ENCODE measurements at regions not wholly inside any gene's neighbourhood (a gene's known extent, or its start where the extent isn't known, plus 50 kb on each side); places are given as distances from the start of the nearest gene placed in this dataset.

GRCh38 chr20:48326434-48326691, 501.4 kb downstream of the PREX1 start:
- intact Hi-C loops (cut with micrococcal nuclease) = no loop called here
- DNase-seq (ENCODE audit: unreplicated experiment) = no peak
- no peak overlapping the region for H3K27ac Mint-ChIP-seq (ENCODE audit: low read depth, unreplicated experiment)
- no peaks in the 10 kb centered on the region for H3K4me1 Mint-ChIP-seq (ENCODE audit: insufficient read depth, unreplicated experiment)
- no peaks in the 10 kb centered on the region for H3K36me3 Mint-ChIP-seq (ENCODE audit: insufficient read depth, unreplicated experiment)
- no peaks in the 10 kb centered on the region for H3K9me3 Mint-ChIP-seq (ENCODE audit: unreplicated experiment)
- TF ChIP-seq CTCF (IDR thresholded peaks at IDR 0.05; ENCODE audit: unreplicated experiment) = no peak
- H3K4me3 Mint-ChIP-seq (ENCODE audit: unreplicated experiment) = no peak overlapping the region
- ChIA-PET POLR2A (no interaction called here), CTCF (no interaction called here)
- no TSS peak for BruUV-seq (replicated peaks)
- H3K27me3 Mint-ChIP-seq (ENCODE audit: insufficient read depth, unreplicated experiment) = peaks cover 88% of the 10 kb centered on the region

- TF ChIP-seq CTCF (IDR thresholded peaks at IDR 0.05; ENCODE audit: unreplicated experiment) = no peak
- Mint-ChIP-seq H3K27me3 (ENCODE audit: insufficient read depth, unreplicated experiment) (peaks cover 84% of the 10 kb centered on the region), H3K36me3 (ENCODE audit: insufficient read depth, unreplicated experiment) (no peaks in the 10 kb centered on the region), H3K9me3 (ENCODE audit: unreplicated experiment) (no peaks in the 10 kb centered on the region), H3K4me1 (ENCODE audit: insufficient read depth, unreplicated experiment) (no peaks in the 10 kb centered on the region), H3K4me3 (ENCODE audit: unreplicated experiment) (no peak overlapping the region), H3K27ac (ENCODE audit: low read depth, unreplicated experiment) (no peak overlapping the region)
- CTCF ChIA-PET = no interaction called here
- POLR2A ChIA-PET = no interaction called here
- intact Hi-C loops (cut with micrococcal nuclease) = no loop called here
- DNase-seq (ENCODE audit: unreplicated experiment) = no peak
- BruUV-seq (replicated peaks) = no TSS peak
Observed at GRCh38 chr20:48325656-48326433, 502.0 kb downstream of the PREX1 start.

- ChIA-PET CTCF (interaction anchor here (0.5 kb wide), 1 partner anchor 922 kb away, joined by 8 read pairs; no protein-coding TSS in a partner anchor), POLR2A (no interaction called here)
- Mint-ChIP-seq H3K36me3 (ENCODE audit: insufficient read depth, unreplicated experiment) (no peaks in the 10 kb centered on the region), H3K4me1 (ENCODE audit: insufficient read depth, unreplicated experiment) (no peaks in the 10 kb centered on the region), H3K27me3 (ENCODE audit: insufficient read depth, unreplicated experiment) (peaks cover 84% of the 10 kb centered on the region), H3K27ac (ENCODE audit: low read depth, unreplicated experiment) (no peak overlapping the region), H3K9me3 (ENCODE audit: unreplicated experiment) (no peaks in the 10 kb centered on the region), H3K4me3 (ENCODE audit: unreplicated experiment) (no peak overlapping the region)
- intact Hi-C loops (cut with micrococcal nuclease) = no loop called here
- TF ChIP-seq CTCF (IDR thresholded peaks at IDR 0.05; ENCODE audit: unreplicated experiment) = no peak
- no peak for DNase-seq (ENCODE audit: unreplicated experiment)
- BruUV-seq (replicated peaks) = no TSS peak
Observed at GRCh38 chr20:48324744-48325143, 503.1 kb downstream of the PREX1 start.

- Mint-ChIP-seq H3K27ac (ENCODE audit: low read depth, unreplicated experiment) (no peak overlapping the region), H3K27me3 (ENCODE audit: insufficient read depth, unreplicated experiment) (peaks cover 84% of the 10 kb centered on the region), H3K4me1 (ENCODE audit: insufficient read depth, unreplicated experiment) (no peaks in the 10 kb centered on the region), H3K36me3 (ENCODE audit: insufficient read depth, unreplicated experiment) (no peaks in the 10 kb centered on the region), H3K9me3 (ENCODE audit: unreplicated experiment) (no peaks in the 10 kb centered on the region), H3K4me3 (ENCODE audit: unreplicated experiment) (no peak overlapping the region)
- ChIA-PET CTCF (interaction anchor here (0.8 kb wide), 1 partner anchor 24 kb away, joined by 3 read pairs; no protein-coding TSS in a partner anchor), POLR2A (no interaction called here)
- TF ChIP-seq CTCF (IDR thresholded peaks at IDR 0.05; ENCODE audit: unreplicated experiment) = no peak
- DNase-seq (ENCODE audit: unreplicated experiment) = no peak
- intact Hi-C loops (cut with micrococcal nuclease) = no loop called here
- BruUV-seq (replicated peaks) = no TSS peak
Observed at GRCh38 chr20:48321271-48321670, 506.5 kb downstream of the PREX1 start.

All from MCF 10A (cell line).